Breast epithelium (tissue), 3 donors: ENCODE measurements at regions not wholly inside any gene's neighbourhood (a gene's known extent, or its start where the extent isn't known, plus 50 kb on each side); places are given as distances from the start of the nearest gene placed in this dataset.

Source experiments
- POLR2A ChIP-seq: fragments of 450-650 bp; IDR thresholded peaks from one replicate; pipeline ENCODE4 v1.6.1; 2016; ENCODE audit warnings: antibody characterized with exemption, mild to moderate bottlenecking, moderate library complexity
- POLR2AphosphoS5 ChIP-seq, 3 donors: sonication (generic); formaldehyde crosslinking; IDR thresholded peaks; one replicate each; pipeline ENCODE4 v1.6.1; 2017; ENCODE audit warnings: antibody characterized with exemption in 3 of 3
- TF ChIP-seq, protein P1 (sequence below), 3 donors: fragments of 450-650 bp; IDR thresholded peaks; one replicate each; pipeline ENCODE4 v1.5.1; 2016 to 2017; ENCODE audit warnings: antibody characterized with exemption in 3 of 3, mild to moderate bottlenecking in 3 of 3, moderate library complexity in 3 of 3

DNA sequence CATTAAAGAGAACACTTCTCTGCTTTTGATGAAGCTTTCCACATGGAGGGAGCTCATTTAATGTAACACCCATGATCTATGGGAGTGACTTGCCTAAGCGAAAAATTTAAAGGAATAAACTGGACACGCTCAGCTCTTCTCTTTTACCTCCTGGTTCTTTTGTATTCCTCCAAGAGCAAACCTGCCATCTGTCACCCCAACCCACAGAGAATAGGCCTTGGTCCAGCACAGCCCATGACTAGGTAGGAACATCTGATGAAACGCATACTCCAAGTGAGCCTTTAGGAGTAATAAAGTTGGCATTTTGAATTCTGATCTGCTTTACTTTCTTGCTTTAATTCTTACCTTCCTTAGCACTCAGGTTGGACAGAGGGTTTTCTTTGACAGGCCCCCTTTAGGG lies 389.0 kb downstream of the HNRNPD start:
- TF ChIP-seq, protein P1, sequence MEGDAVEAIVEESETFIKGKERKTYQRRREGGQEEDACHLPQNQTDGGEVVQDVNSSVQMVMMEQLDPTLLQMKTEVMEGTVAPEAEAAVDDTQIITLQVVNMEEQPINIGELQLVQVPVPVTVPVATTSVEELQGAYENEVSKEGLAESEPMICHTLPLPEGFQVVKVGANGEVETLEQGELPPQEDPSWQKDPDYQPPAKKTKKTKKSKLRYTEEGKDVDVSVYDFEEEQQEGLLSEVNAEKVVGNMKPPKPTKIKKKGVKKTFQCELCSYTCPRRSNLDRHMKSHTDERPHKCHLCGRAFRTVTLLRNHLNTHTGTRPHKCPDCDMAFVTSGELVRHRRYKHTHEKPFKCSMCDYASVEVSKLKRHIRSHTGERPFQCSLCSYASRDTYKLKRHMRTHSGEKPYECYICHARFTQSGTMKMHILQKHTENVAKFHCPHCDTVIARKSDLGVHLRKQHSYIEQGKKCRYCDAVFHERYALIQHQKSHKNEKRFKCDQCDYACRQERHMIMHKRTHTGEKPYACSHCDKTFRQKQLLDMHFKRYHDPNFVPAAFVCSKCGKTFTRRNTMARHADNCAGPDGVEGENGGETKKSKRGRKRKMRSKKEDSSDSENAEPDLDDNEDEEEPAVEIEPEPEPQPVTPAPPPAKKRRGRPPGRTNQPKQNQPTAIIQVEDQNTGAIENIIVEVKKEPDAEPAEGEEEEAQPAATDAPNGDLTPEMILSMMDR (IDR thresholded peaks at IDR 0.05), result no peak
- no peak for TF ChIP-seq POLR2AphosphoS5 (IDR thresholded peaks at IDR 0.05)
- no peak for TF ChIP-seq POLR2A
